ENCODE measurements at regions not wholly inside any gene's neighbourhood (a gene's known extent, or its start where the extent isn't known, plus 50 kb on each side); places are given as distances from the start of the nearest gene placed in this dataset.
A peak's percentile ranks its signal among the peaks of the same experiment; 100 is the strongest.

GRCh38 chr4:1589098-1589497 lies 95.0 kb downstream of the FAM53A start:
- no peak for DNase-seq

- DNase-seq = no peak
Measured at GRCh38 chr4:1588306-1588705, 95.8 kb downstream of the FAM53A start.

GRCh38 chr4:1584498-1584897 lies 99.6 kb downstream of the FAM53A start:
- DNase-seq = no peak

- DNase-seq = no peak
Measured at GRCh38 chr4:1583859-1584258, 100.3 kb downstream of the FAM53A start.

DNA sequence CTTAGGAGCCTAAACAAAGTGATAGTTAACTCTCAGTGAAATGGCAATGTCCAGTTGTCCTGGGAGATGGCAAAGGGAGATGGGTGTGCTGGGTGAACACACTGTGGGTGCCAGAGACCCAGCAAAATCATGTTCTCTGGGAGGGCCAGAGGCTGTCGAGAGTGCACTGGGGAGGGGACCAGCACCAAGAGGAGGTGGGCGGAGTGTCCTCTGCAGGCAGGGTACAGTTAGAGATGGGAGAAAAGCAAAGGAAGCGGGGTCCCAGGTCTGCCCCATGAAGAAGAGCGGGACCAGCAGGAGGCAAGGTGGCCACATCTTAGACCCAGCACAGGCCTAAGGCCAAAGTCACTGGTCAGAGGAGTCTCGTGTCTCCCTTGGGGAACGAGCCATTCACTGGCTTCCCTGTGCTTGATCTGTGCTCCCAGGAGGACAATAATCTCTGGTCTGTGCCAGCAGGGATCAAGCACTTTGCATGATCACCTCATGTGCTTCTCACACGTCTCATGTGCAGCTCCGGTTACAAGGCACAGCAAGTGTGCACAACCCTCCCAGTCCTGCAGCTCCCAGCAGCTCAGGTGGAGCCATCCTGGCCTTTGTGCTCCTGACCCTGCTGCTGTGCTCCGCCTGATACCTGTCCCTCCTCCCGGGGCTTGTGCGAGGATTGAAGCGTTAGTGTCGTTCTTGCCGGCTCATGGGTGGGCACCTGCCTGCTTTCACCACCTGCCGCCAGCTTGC lies 100.9 kb downstream of the FAM53A start:
- DNase-seq = no peak

- DNase-seq = no peak
Measured at GRCh38 chr4:1582227-1582626, 101.9 kb downstream of the FAM53A start.

- peak; percentile 94 to 95 for DNase-seq
Measured at GRCh38 chr4:1581164-1581894, 102.8 kb downstream of the FAM53A start.

- DNase-seq = peak in 1 of 2 donors; percentile 93
Measured at GRCh38 chr4:1580692-1581012, 103.5 kb downstream of the FAM53A start.

DNA sequence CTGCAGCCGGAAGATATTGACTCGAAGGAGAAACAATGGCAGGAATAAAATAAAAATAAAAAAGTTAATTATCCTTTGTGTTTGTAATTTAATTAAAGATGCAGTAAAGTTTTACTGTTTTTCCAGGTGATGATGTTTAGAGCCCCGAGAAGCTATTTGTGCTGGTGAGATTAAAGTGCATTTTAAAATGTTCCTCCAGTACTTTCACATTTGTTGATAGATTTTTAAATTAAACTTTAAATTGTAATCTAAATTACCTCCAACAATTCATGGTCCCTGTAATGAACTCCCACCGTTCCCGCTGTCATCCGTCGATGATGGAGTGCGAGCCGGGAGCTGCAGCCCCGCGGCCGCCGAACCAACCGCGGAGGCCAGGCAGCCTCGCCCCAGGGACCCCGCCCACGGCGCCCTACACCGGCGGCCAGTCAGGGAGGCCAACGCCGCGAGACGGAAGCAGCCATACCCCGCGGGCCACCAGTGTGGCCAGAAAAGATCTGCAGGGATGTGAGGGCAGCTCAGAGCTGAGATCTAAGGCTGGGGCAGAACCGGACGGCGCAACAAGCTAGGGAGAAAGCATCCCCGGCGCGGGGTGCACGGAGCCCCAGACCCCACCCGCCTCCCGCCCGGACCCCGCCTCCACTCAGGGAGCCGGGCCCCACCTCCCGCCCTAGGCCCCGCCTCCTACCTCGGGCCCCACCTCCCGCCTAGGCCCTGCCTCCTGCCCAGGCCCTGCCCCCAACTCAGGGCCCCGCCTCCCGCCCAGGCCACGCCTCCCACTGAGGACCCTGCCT lies 104.0 kb downstream of the FAM53A start:
- peak; percentile 67 to 94 for DNase-seq

DNA sequence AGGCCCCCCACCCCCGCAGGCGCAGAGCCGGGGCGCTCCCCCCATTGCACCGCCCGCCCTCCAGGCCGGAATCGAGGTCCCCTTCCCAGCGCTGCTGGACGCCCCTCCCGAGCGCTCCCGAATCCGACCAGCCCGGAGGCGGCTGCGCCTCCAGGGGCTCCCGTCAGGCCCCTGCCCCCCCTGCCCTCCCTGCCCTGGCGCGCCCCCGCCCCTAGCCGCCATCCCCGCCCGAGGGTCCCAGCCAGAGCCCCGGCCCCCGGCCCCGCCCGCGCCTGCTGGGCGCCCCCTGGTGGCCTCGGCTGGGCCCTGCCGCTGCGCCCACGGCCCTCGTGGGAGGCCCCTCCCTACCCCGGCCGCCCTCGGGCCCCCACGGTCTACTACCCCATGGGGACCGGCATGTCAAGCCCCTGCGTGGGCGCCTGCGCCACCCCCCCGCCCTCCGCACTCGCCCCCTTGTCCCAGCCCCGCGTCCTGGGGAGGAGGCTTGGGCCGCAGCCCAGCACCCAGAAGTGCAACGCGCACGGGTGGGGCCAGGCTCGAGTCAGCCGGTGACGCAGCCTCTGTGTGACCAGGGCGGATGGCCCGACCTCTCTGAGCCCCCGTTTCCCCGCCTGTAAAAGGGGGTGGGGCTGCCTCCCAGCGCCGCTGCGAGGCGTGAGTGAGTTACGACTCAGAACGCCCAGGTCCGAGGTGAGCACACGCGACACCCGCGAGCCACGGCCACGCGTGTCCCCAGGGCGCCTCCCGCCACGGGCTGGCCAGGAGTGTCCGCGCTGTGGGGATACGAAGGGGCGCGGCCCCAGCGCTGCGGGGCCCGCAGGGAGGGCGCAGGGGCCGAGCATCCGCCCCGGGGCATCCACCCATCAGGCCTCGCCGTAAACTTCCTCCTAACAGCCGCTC lies 104.9 kb downstream of the FAM53A start:
- DNase-seq = peak; percentile 80 to 82

- no peak for DNase-seq
Measured at GRCh38 chr4:1578251-1578773, 105.8 kb downstream of the FAM53A start.

DNA sequence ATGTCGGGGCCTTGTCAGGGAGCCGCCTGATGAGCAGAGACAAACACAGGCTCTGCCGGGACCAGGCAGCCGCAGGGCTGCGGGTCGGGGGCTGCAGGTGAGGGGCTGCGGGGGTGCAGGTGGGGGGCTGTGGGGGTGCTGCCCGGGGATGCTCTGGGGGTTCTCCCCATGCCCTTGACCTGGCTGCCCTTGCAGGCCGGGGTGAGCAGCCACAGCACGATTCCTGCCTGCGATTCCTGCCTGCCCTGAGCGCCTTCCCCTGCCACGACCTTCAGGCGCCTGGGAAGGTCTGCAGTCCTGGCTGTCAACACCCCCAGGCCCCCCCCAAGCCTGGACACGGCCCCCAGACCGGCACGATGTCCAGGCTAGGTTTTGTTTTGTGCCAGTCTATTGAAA lies 106.3 kb downstream of the FAM53A start:
- DNase-seq = no peak

GRCh38 chr4:1576961-1577821 lies 106.9 kb downstream of the FAM53A start:
- no peak for DNase-seq

DNA sequence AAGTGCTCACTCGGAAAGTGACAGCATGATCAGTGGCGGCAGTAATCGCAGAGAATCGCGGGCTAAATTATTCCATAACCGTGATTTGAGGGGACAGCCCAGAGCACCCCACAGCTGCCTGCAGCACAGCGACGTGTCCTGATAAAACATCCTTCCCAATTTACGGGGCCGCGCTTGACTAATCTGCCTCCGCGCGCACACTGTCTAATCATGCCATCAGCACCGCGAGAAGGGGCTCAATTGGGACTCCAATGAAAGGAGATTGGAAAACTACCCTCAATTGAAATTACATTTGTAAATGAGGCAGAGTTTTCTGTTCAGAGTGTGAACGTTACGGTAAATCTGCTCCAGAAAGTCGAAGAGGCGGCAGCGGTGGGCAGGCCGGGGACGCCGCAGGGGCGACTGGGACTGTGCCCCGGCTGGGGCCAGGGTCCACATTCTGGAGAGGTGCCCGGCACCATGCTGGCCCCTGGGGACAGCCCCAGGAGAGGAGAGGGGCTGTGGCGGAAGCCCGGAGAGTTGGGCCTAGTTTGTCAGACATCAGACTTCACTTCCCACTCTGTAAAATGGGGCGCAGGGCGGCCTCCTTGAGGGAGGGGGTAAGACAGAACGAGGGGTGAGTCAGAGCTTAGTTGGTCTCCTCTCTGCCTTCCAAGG lies 107.7 kb downstream of the FAM53A start:
- no peak for DNase-seq

DNA sequence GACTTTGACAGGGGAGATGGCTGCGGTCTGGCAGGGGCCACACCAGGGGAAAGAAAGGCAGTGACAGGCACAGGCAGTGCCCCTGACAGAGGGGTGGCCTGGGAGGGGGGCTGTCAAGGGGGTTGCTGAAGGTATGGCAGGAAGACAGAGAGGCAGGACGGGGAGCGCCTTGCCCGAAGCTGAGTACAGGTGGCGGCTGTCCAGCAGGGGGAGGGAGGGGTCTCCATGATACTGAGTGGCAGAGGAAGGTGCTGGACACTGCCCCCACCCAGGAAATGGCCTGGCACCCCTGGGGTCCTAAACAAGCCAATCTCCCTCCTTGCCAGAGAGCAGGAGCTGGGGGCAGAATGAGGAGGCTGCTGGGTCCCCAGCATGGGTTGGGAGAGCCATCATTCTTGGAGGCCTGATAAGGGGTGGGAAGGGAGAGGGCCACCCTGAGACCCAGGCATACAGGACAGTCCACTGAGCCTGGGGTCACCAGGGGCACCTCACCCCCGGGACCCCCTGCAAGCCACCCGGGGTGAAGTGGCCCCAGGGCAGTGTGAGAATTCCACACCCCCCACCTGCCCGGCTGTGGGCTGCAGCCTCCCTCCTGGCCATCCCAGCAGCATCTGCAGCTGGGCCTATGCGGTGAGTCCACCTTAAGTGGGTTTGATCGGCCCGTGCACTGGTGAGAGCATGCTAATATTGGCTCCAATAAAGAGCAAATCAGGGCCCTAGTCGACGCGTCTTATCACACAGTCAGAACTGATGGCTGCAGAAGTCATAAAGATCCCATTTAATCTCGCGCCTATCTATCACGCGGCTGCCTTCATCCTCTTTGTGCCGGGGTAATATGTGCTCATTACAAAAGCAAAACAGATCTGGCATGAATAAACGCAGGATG lies 108.5 kb downstream of the FAM53A start:
- DNase-seq = no peak

DNA sequence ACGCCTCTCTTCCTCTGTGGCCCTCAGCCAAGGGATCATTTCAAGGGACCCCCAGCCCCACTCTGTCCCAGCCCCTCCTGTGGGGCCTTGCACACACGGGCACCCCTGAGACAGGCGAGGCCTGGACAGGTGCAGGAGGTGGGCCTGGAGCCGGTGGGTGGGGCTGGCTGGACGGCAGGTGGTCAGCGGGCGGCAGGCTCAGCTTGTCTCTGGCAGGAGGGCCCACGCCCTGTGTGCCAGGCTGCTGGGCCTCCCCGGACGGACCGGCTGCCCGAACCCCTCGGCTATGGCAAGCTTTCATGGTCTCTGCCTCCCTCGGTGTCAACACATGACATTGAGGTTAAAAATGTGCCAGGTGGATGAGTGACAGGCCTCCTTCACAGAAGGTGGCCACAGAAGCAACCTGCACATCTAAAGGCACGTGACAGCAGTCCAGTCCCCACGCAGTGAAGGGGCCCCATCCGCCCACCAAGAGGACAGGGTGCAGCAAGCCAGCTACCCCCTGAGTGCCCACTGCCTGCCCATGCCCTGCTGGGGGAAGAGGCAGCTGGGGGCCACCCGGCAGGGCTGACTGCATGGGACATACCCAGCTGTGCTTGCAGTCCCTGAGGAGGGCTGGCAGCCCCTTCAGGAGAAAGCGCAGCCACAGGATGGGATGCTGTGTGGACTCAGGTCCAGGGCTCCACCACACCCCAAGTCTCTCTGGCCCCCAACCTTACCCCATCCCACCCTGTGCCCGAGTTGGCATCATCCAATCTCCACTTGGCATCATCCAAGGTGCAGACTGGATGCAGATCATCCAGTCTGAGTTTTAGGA lies 109.3 kb downstream of the FAM53A start:
- DNase-seq = no peak

DNA sequence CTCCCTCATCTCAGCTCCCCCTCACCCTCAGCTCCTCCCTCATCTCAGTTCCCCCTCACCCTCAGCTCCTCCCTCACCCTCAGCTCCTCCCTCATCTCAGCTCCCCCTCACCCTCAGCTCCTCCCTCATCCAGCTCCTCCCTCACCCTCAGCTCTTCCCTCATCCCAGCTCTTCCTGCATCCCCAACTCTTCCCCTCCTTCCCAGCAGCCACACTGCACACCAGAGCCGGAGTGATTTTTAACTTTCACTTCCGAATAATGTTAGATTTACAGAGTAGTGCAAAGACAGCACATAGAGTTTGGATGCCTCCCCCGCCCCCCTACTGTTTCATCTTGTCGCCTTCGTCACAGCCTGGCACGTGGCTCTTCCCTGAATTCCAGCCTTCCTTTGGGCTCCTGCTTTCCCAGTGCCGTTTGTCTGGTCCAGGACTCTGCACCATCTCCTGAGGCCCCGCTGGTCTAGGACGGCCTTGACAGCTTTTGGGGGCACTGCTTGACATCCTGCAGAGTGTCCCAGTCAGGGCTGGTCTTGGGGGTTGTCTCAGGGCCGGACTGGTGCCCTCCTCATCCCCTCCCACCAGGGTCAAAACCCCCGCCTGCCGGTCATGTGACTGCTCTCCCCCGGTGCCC lies 110.2 kb downstream of the FAM53A start:
- DNase-seq = no peak

- DNase-seq = no peak
Measured at GRCh38 chr4:1572964-1573720, 111.0 kb downstream of the FAM53A start.

Data from CD4-positive, alpha-beta T cell treated with Interleukin-1 beta for 1 hour (primary cell).